ENCODE measurements at regions not wholly inside any gene's neighbourhood (a gene's known extent, or its start where the extent isn't known, plus 50 kb on each side); places are given as distances from the start of the nearest gene placed in this dataset.

GRCh38 chr5:105752801-105753200 is 1917.9 kb downstream of the EFNA5 start:
- intact Hi-C loops (cut with micrococcal nuclease), result no loop called here
- H3K9me3 ChIP-seq (ENCODE audit: control extremely low read depth in 1 of 3, control insufficient read depth in 2 of 3, insufficient read depth in 1 of 3, low read length in 2 of 3), result peaks cover 0 to 1% (median 0%) of the 10 kb centered on the region in 3 donors
- no peaks in the 10 kb centered on the region for H4K20me1 ChIP-seq (ENCODE audit: control insufficient read depth, insufficient read depth, low read length, poor library complexity, severe bottlenecking)
- no peaks in the 10 kb centered on the region for H3K36me3 ChIP-seq (replicated peaks in 1 of 2; ENCODE audit: control extremely low read depth in 1 of 2, control insufficient read depth in 1 of 2, extremely low read depth in 1 of 2, insufficient read depth in 2 of 2, low read length in 1 of 2)
- no peak overlapping the region for H2AFZ ChIP-seq (ENCODE audit: insufficient read depth, low read depth, low read length, poor library complexity, severe bottlenecking)
- no peak for ATAC-seq (ENCODE audit: low read depth)
- H3K27me3 Mint-ChIP-seq, result no peaks in the 10 kb centered on the region
- H3K27me3 ChIP-seq (replicated peaks in 1 of 4; ENCODE audit: control extremely low read depth in 1 of 4, control insufficient read depth in 3 of 4, insufficient read depth in 4 of 4, low read length in 3 of 4), result no peaks in the 10 kb centered on the region
- H3K4me3 ChIP-seq (ENCODE audit: control extremely low read depth in 1 of 5, extremely low read depth in 1 of 5, insufficient read depth in 1 of 5, low read depth in 2 of 5, low read length in 4 of 5), result no peak overlapping the region
- DNase-seq, result no peak
- TF ChIP-seq CTCF (IDR thresholded peaks at IDR 0.05) (no peak), EZH2 (IDR thresholded peaks at IDR 0.05; ENCODE audit: borderline replicate concordance, insufficient read depth, low read depth, low read length, poor library complexity, severe bottlenecking) (no peak)
- H3K79me2 ChIP-seq (ENCODE audit: control insufficient read depth, insufficient read depth, low read length), result no peaks in the 10 kb centered on the region
- POLR2A ChIA-PET, result no interaction called here
- H3K27ac Mint-ChIP-seq, result no peak overlapping the region
- no CpG with 5 or more reads among the region's 3 CpGs for WGBS (ENCODE audit: insufficient coverage)
- no peak overlapping the region for H3K9ac ChIP-seq (ENCODE audit: low read length)
- peaks cover 4% of the 10 kb centered on the region for H3K9me3 Mint-ChIP-seq (ENCODE audit: insufficient read depth)
- H3K4me3 Mint-ChIP-seq, result no peak overlapping the region
- no peak overlapping the region for H3K4me2 ChIP-seq (replicated peaks; ENCODE audit: low read depth, low read length, poor library complexity, severe bottlenecking)
- H3K4me1 ChIP-seq (ENCODE audit: control insufficient read depth in 2 of 2, insufficient read depth in 2 of 2, low read length in 2 of 2), result no peaks in the 10 kb centered on the region
- CTCF ChIA-PET, result no interaction called here
- no peaks in the 10 kb centered on the region for H3K4me1 Mint-ChIP-seq
- no peak overlapping the region for H3K27ac ChIP-seq (ENCODE audit: low read length in 2 of 2)

- Histone ChIP-seq H4K20me1 (ENCODE audit: control insufficient read depth, insufficient read depth, low read length, poor library complexity, severe bottlenecking) (no peaks in the 10 kb centered on the region), H3K4me1 (ENCODE audit: control insufficient read depth in 2 of 2, insufficient read depth in 2 of 2, low read length in 2 of 2) (no peaks in the 10 kb centered on the region), H3K9ac (ENCODE audit: low read length) (no peak overlapping the region), H3K4me3 (ENCODE audit: control extremely low read depth in 1 of 5, extremely low read depth in 1 of 5, insufficient read depth in 1 of 5, low read depth in 2 of 5, low read length in 4 of 5) (no peak overlapping the region), H3K79me2 (ENCODE audit: control insufficient read depth, insufficient read depth, low read length) (no peaks in the 10 kb centered on the region), H3K27ac (ENCODE audit: low read length in 2 of 2) (no peak overlapping the region), H3K9me3 (ENCODE audit: control extremely low read depth in 1 of 3, control insufficient read depth in 2 of 3, insufficient read depth in 1 of 3, low read length in 2 of 3) (peaks cover 0 to 1% (median 0%) of the 10 kb centered on the region in 3 donors), H3K27me3 (replicated peaks in 1 of 4; ENCODE audit: control extremely low read depth in 1 of 4, control insufficient read depth in 3 of 4, insufficient read depth in 4 of 4, low read length in 3 of 4) (no peaks in the 10 kb centered on the region), H3K36me3 (replicated peaks in 1 of 2; ENCODE audit: control extremely low read depth in 1 of 2, control insufficient read depth in 1 of 2, extremely low read depth in 1 of 2, insufficient read depth in 2 of 2, low read length in 1 of 2) (no peaks in the 10 kb centered on the region), H3K4me2 (replicated peaks; ENCODE audit: low read depth, low read length, poor library complexity, severe bottlenecking) (no peak overlapping the region), H2AFZ (ENCODE audit: insufficient read depth, low read depth, low read length, poor library complexity, severe bottlenecking) (no peak overlapping the region)
- ChIA-PET CTCF (no interaction called here), POLR2A (no interaction called here)
- no peaks in the 10 kb centered on the region for H3K4me1 Mint-ChIP-seq
- DNase-seq (no peak), ATAC-seq (ENCODE audit: low read depth) (no peak)
- H3K4me3 Mint-ChIP-seq, result no peak overlapping the region
- TF ChIP-seq CTCF (IDR thresholded peaks at IDR 0.05), result no peak
- TF ChIP-seq EZH2 (IDR thresholded peaks at IDR 0.05; ENCODE audit: borderline replicate concordance, insufficient read depth, low read depth, low read length, poor library complexity, severe bottlenecking), result no peak
- peaks cover 4% of the 10 kb centered on the region for H3K9me3 Mint-ChIP-seq (ENCODE audit: insufficient read depth)
- no peaks in the 10 kb centered on the region for H3K27me3 Mint-ChIP-seq
- intact Hi-C loops (cut with micrococcal nuclease), result no loop called here
- no peak overlapping the region for H3K27ac Mint-ChIP-seq
Measured at GRCh38 chr5:105751908-105752307, 1918.8 kb downstream of the EFNA5 start.
